Activated CD8-positive, alpha-beta memory T cell treated with anti-CD3 and anti-CD28 coated beads for 36 hours (primary cell): ENCODE measurements at regions not wholly inside any gene's neighbourhood (a gene's known extent, or its start where the extent isn't known, plus 50 kb on each side); places are given as distances from the start of the nearest gene placed in this dataset.
"Not testable (repeated sequence)": the region's sequence is repeated elsewhere in the genome, so short reads cannot be mapped to it uniquely, and the experiment has no call there.

Source experiments
- CTCF ChIA-PET: fragments of 350-600 bp; sonication (Branson Sonifier 250); formaldehyde crosslinking; loops from one replicate; lab custom pipeline; 2021; ENCODE audit warnings: antibody characterized with exemption; lab: Charles Lee
- POLR2A ChIA-PET: fragments of 350-600 bp; sonication (Branson Sonifier 250); formaldehyde crosslinking; loops from one replicate; lab custom pipeline; 2021; ENCODE audit warnings: antibody characterized with exemption; lab: Charles Lee

GRCh38 chr5:122515210-122515609 lies 203.2 kb downstream of the SNCAIP start:
- POLR2A ChIA-PET, CTCF ChIA-PET: not testable (repeated sequence)

GRCh38 chr5:122515709-122516431 lies 203.8 kb downstream of the SNCAIP start:
- CTCF ChIA-PET = no interaction called here
- POLR2A ChIA-PET = no interaction called here

GRCh38 chr5:122516432-122516743 lies 204.4 kb downstream of the SNCAIP start:
- ChIA-PET CTCF (no interaction called here), POLR2A (no interaction called here)

GRCh38 chr5:122517091-122517490 lies 205.1 kb downstream of the SNCAIP start:
- POLR2A ChIA-PET = no interaction called here
- CTCF ChIA-PET = no interaction called here

GRCh38 chr5:122523776-122524175 lies 211.7 kb downstream of the SNCAIP start:
- POLR2A ChIA-PET = no interaction called here
- CTCF ChIA-PET = no interaction called here

GRCh38 chr5:122527547-122527946 lies 215.5 kb downstream of the SNCAIP start:
- ChIA-PET CTCF (no interaction called here), POLR2A (no interaction called here)

- POLR2A ChIA-PET = no interaction called here
- CTCF ChIA-PET = interaction anchor here (0.6 kb wide), 1 partner anchor 123 kb away, joined by 3 read pairs; no protein-coding TSS in a partner anchor
Observed at GRCh38 chr5:122532035-122532434, 220.0 kb downstream of the SNCAIP start.

- POLR2A ChIA-PET = no interaction called here
- CTCF ChIA-PET = no interaction called here
Observed at GRCh38 chr5:122533825-122534224, 221.8 kb downstream of the SNCAIP start.

GRCh38 chr5:122534829-122535228 lies 222.8 kb downstream of the SNCAIP start:
- ChIA-PET CTCF (no interaction called here), POLR2A (no interaction called here)

GRCh38 chr5:122541388-122541787 lies 229.4 kb downstream of the SNCAIP start:
- ChIA-PET CTCF (no interaction called here), POLR2A (no interaction called here)

- POLR2A ChIA-PET = no interaction called here
- CTCF ChIA-PET = no interaction called here
Observed at GRCh38 chr5:122545986-122546385, 228.9 kb upstream of the SNX2 start.

- ChIA-PET CTCF (no interaction called here), POLR2A (no interaction called here)
Observed at GRCh38 chr5:122547219-122547618, 227.7 kb upstream of the SNX2 start.

GRCh38 chr5:122547669-122548068 lies 227.2 kb upstream of the SNX2 start:
- CTCF ChIA-PET = no interaction called here

GRCh38 chr5:122559676-122560075 lies 215.2 kb upstream of the SNX2 start:
- POLR2A ChIA-PET = no interaction called here
- CTCF ChIA-PET = no interaction called here

More at GRCh38 chr5:122547669-122548068, 227.2 kb upstream of the SNX2 start:
- POLR2A ChIA-PET = no interaction called here

- POLR2A ChIA-PET = no interaction called here
- CTCF ChIA-PET = no interaction called here
Observed at GRCh38 chr5:122561209-122561608, 213.7 kb upstream of the SNX2 start.

- CTCF ChIA-PET = no interaction called here
Observed at GRCh38 chr5:122565331-122565730, 209.5 kb upstream of the SNX2 start.

GRCh38 chr5:122576256-122577016 lies 198.4 kb upstream of the SNX2 start:
- CTCF ChIA-PET = no interaction called here
- POLR2A ChIA-PET = no interaction called here

More at GRCh38 chr5:122565331-122565730, 209.5 kb upstream of the SNX2 start:
- POLR2A ChIA-PET = no interaction called here

- POLR2A ChIA-PET = no interaction called here
Observed at GRCh38 chr5:122581629-122582028, 193.3 kb upstream of the SNX2 start.

GRCh38 chr5:122584411-122585300 lies 190.2 kb upstream of the SNX2 start:
- POLR2A ChIA-PET = no interaction called here
- CTCF ChIA-PET = no interaction called here

More at GRCh38 chr5:122581629-122582028, 193.3 kb upstream of the SNX2 start:
- CTCF ChIA-PET = no interaction called here

GRCh38 chr5:122585371-122585770 lies 189.5 kb upstream of the SNX2 start:
- POLR2A ChIA-PET = no interaction called here
- CTCF ChIA-PET = no interaction called here
